ENCODE measurements at regions not wholly inside any gene's neighbourhood (a gene's known extent, or its start where the extent isn't known, plus 50 kb on each side); places are given as distances from the start of the nearest gene placed in this dataset. TPM values are rescaled to one million over a fixed set of nuclear protein-coding genes. Genes with fewer than 3 reads are reported as not detected.

DNA sequence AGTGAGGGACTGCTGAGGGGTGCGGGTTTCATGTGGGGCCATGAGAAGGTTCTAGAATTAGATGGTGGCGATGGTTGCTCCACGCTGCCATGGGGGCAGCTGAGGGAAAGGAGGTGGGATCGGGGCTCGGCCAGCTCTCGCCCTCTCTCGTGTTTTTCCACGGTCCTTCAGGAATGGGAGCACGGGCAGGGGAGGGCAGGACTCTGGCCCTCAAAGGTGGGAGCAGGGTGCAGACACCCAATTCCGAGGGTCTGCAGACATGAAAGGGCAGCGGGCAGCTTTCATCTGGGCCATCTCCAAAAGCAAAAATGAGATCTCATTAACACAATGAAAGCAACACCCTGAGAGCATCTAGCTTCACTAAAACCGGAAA is 53.4 kb upstream of the SALL3 start:
- Histone ChIP-seq H3K4me1 (ENCODE audit: control insufficient read depth in 3 of 3, insufficient read depth in 3 of 3, low read length in 3 of 3) (no peaks in the 10 kb centered on the region), H3K9ac (ENCODE audit: low read depth in 1 of 3, low read length in 3 of 3) (no peak overlapping the region), H3K36me3 (ENCODE audit: control insufficient read depth in 3 of 3, insufficient read depth in 3 of 3, low read length in 3 of 3) (no peaks in the 10 kb centered on the region), H3K27me3 (ENCODE audit: control insufficient read depth in 3 of 3, insufficient read depth in 3 of 3, low read length in 3 of 3) (peaks cover 0 to 12% (median 3%) of the 10 kb centered on the region in 3 donors), H3K9me3 (ENCODE audit: control insufficient read depth in 3 of 3, low read length in 3 of 3) (peaks cover 0 to 2% (median 0%) of the 10 kb centered on the region in 3 donors), H3K4me3 (ENCODE audit: low read length in 3 of 3) (no peak overlapping the region), H3K27ac (ENCODE audit: low read depth, low read length) (no peak overlapping the region)

DNA sequence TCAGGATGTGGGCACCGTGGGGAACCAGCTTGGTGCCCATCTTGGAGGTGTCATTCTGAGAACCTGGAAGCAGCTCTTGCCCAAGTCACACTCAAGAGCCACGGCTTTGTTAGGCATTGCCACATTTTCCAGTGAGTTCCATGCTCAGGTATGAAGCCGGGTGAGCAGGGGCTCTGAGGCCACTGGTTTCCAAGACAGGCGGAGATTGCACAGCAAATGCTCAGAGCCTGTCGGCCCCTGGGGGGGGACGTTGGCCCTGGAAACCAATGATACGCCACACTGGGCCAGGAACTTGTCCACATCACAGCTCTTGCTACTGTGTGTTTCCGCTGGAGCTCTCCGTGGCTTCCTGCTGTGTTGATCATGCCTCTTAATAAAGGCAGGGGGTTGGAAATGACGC is 52.5 kb upstream of the SALL3 start:
- peaks cover 3 to 6% (median 4%) of the 10 kb centered on the region in 3 donors for H3K27me3 ChIP-seq (ENCODE audit: control insufficient read depth in 3 of 3, insufficient read depth in 3 of 3, low read length in 3 of 3)
- H3K4me3 ChIP-seq (ENCODE audit: low read length in 3 of 3): no peak overlapping the region
- no peak overlapping the region for H3K27ac ChIP-seq (ENCODE audit: low read depth, low read length)
- H3K9ac ChIP-seq (ENCODE audit: low read depth in 1 of 3, low read length in 3 of 3): no peak overlapping the region
- H3K36me3 ChIP-seq (ENCODE audit: control insufficient read depth in 3 of 3, insufficient read depth in 3 of 3, low read length in 3 of 3): no peaks in the 10 kb centered on the region
- no peaks in the 10 kb centered on the region for H3K4me1 ChIP-seq (ENCODE audit: control insufficient read depth in 3 of 3, insufficient read depth in 3 of 3, low read length in 3 of 3)
- no peaks in the 10 kb centered on the region for H3K9me3 ChIP-seq (ENCODE audit: control insufficient read depth in 3 of 3, low read length in 3 of 3)

DNA sequence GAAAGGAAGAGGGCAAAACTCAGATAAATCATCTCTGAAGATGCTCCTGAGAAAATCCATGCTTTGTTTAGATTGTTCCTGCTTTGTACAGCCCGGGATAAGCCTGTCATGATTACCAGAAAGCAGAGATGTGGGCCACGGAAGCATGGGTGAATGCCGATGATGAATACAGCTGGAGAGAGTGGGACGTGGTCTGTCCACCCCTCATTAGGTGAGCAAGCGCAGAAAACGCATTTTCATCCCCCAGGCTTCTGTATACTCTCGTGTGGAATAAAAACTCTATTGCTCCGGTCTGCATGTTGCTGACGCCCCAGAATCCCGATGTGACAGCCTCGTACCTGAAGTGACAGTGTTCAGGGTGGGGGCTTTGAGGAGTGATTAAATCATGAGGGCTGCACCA is 52.0 kb upstream of the SALL3 start:
- Histone ChIP-seq H3K9me3 (ENCODE audit: control insufficient read depth in 3 of 3, low read length in 3 of 3) (no peaks in the 10 kb centered on the region), H3K4me1 (ENCODE audit: control insufficient read depth in 3 of 3, insufficient read depth in 3 of 3, low read length in 3 of 3) (no peaks in the 10 kb centered on the region), H3K9ac (ENCODE audit: low read depth in 1 of 3, low read length in 3 of 3) (no peak overlapping the region), H3K4me3 (ENCODE audit: low read length in 3 of 3) (no peak overlapping the region), H3K27me3 (ENCODE audit: control insufficient read depth in 3 of 3, insufficient read depth in 3 of 3, low read length in 3 of 3) (peaks cover 3 to 9% (median 4%) of the 10 kb centered on the region in 3 donors), H3K27ac (ENCODE audit: low read depth, low read length) (no peak overlapping the region), H3K36me3 (ENCODE audit: control insufficient read depth in 3 of 3, insufficient read depth in 3 of 3, low read length in 3 of 3) (no peaks in the 10 kb centered on the region)

DNA sequence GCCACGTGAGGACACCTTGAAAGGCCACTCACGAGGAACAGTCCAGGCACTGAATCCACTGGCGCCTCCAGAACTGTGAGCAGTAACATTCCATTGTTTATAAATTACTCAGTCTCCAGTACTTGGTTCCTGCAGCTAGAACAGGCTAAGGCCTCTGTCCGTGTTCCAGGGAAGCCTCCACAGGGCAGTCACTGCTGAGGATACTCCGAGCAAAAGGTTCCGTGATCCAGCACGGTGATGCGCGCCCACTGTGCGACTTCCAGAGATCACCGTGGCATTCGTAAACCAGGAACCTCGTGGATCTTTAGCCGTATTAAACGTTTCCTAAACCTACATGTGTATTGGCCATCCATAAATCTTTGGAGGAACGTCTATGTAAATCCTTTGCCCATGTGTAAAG is 51.5 kb upstream of the SALL3 start:
- H3K27me3 ChIP-seq (ENCODE audit: control insufficient read depth in 3 of 3, insufficient read depth in 3 of 3, low read length in 3 of 3): peaks cover 3 to 6% (median 4%) of the 10 kb centered on the region in 3 donors
- no peak overlapping the region for H3K4me3 ChIP-seq (ENCODE audit: low read length in 3 of 3)
- no peak overlapping the region for H3K9ac ChIP-seq (ENCODE audit: low read depth in 1 of 3, low read length in 3 of 3)
- H3K4me1 ChIP-seq (ENCODE audit: control insufficient read depth in 3 of 3, insufficient read depth in 3 of 3, low read length in 3 of 3): no peaks in the 10 kb centered on the region
- no peak overlapping the region for H3K27ac ChIP-seq (ENCODE audit: low read depth, low read length)
- H3K9me3 ChIP-seq (ENCODE audit: control insufficient read depth in 3 of 3, low read length in 3 of 3): no peaks in the 10 kb centered on the region
- H3K36me3 ChIP-seq (ENCODE audit: control insufficient read depth in 3 of 3, insufficient read depth in 3 of 3, low read length in 3 of 3): no peaks in the 10 kb centered on the region

DNA sequence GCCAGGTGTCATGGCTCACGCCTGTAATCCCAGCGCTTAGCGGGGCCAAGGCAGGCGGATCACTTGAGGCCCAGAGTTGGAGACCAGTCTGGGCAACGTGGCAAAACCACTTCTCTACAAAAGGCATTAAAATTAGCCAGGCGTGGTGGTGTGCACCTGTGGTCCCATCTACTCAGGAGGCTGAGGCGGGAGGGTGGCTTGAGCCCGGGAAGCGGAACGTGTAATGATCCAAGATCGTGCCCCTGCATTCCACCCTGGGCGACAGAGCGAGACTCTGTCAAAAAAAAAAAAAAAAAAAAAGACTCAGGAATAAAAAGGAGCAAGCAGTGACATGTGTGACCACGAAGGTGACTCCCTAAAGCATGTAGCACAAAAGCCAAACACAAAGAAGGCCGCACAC is 50.1 kb upstream of the SALL3 start:
- H3K9ac ChIP-seq (ENCODE audit: low read depth in 1 of 3, low read length in 3 of 3): no peak overlapping the region
- no peak overlapping the region for H3K4me3 ChIP-seq (ENCODE audit: low read length in 3 of 3)
- H3K27me3 ChIP-seq (ENCODE audit: control insufficient read depth in 3 of 3, insufficient read depth in 3 of 3, low read length in 3 of 3): peaks cover 4 to 13% (median 5%) of the 10 kb centered on the region in 3 donors
- no peaks in the 10 kb centered on the region for H3K4me1 ChIP-seq (ENCODE audit: control insufficient read depth in 3 of 3, insufficient read depth in 3 of 3, low read length in 3 of 3)
- no peaks in the 10 kb centered on the region for H3K36me3 ChIP-seq (ENCODE audit: control insufficient read depth in 3 of 3, insufficient read depth in 3 of 3, low read length in 3 of 3)
- H3K9me3 ChIP-seq (ENCODE audit: control insufficient read depth in 3 of 3, low read length in 3 of 3): peaks cover 0 to 2% (median 0%) of the 10 kb centered on the region in 3 donors
- no peak overlapping the region for H3K27ac ChIP-seq (ENCODE audit: low read depth, low read length)

Small RNA genes in the stretch of these regions (small RNA-seq; reads per million reads assigned to genes)
- not detected for gene RF00019
- gene RF00402: not detected
- not detected for gene RNA5SP461
- not detected for gene RNU6-655P
